ENCODE measurements at regions not wholly inside any gene's neighbourhood (a gene's known extent, or its start where the extent isn't known, plus 50 kb on each side); places are given as distances from the start of the nearest gene placed in this dataset.

DNA sequence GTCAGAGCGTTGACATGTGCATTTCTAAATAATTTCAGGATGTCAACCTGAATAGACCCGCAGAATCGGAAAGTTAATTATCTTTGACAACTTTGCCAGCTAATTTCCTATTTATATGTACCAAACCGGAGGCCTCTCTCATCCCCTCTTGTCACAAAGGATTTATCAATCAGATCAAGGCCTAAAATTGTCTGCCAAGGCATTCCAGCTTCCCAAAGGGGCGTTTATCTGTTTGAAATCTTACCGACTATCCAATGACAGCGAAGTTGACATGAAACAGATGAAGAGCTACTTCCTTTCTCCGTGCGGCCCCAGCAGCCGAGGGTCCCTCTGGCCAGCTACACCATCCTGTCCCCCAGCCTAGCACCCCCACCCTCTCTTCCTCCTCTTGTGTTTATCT lies 223.7 kb upstream of the DYNLRB2 start:
- TF ChIP-seq, protein P1, sequence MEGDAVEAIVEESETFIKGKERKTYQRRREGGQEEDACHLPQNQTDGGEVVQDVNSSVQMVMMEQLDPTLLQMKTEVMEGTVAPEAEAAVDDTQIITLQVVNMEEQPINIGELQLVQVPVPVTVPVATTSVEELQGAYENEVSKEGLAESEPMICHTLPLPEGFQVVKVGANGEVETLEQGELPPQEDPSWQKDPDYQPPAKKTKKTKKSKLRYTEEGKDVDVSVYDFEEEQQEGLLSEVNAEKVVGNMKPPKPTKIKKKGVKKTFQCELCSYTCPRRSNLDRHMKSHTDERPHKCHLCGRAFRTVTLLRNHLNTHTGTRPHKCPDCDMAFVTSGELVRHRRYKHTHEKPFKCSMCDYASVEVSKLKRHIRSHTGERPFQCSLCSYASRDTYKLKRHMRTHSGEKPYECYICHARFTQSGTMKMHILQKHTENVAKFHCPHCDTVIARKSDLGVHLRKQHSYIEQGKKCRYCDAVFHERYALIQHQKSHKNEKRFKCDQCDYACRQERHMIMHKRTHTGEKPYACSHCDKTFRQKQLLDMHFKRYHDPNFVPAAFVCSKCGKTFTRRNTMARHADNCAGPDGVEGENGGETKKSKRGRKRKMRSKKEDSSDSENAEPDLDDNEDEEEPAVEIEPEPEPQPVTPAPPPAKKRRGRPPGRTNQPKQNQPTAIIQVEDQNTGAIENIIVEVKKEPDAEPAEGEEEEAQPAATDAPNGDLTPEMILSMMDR (IDR thresholded peaks at IDR 0.05) = no peak
- no peak for TF ChIP-seq POLR2A (IDR thresholded peaks at IDR 0.05)
- Histone ChIP-seq H3K27ac (no peak overlapping the region), H3K9me3 (replicated peaks in 1 of 3) (no peaks in the 10 kb centered on the region), H3K36me3 (replicated peaks in 1 of 2) (no peaks in the 10 kb centered on the region), H3K27me3 (no peaks in the 10 kb centered on the region), H3K4me3 (no peak overlapping the region), H3K4me1 (replicated peaks in 1 of 2) (no peaks in the 10 kb centered on the region)
- no peak for DNase-seq
- intact Hi-C loops (cut with DNase I) = no loop called here
- WGBS, 4 donors = 50 to 78% (median 67%) methylated on average over 10 of the region's 10 CpGs

DNA sequence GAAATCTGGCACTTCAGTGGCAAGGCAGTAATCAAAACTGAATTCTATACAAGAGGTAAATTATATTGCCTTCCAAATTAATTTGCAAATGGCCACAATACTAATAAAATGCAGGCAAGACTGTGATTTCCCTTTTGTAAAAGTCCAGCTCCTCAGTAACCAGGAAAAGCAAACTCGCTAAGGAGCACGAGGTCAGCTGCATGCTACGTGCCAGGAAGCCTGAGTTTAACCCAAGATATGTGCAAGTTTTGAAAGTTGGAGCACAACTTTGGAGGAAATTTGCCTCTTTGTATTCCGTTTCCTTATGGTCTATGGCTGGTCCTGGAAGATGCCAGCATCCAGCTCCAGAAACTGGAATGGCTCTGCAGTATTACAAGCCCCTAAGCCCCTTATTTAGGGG lies 226.8 kb upstream of the DYNLRB2 start:
- H3K27me3 ChIP-seq = no peaks in the 10 kb centered on the region
- peak in 1 of 7 donors; percentile 15 for DNase-seq
- 30 to 65% (median 53%) methylated on average over 4 of the region's 4 CpGs for whole genome bisulfite sequencing, 4 donors

DNA sequence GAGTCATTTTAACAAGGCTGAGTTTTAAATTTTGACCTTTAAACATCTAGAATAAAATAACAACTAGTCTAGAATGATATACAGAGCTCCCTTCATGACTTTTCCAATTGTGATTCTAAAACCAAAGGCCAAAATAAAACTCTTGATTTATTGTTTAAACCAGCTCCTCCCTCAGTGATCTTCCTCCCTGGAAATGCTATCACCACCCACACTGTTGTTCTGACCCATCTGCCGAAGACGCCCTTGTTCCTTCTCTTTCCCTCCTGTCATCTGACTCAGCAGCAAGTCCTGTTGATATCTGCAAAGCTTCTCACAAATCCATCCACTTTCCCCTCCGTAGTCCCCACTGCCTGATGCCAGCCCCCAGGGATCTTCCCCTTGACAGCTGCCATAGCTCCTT lies 231.6 kb upstream of the DYNLRB2 start:
- DNase-seq = no peak
- TF ChIP-seq, protein P1 (IDR thresholded peaks at IDR 0.05) = no peak
- Histone ChIP-seq H3K27me3 (no peaks in the 10 kb centered on the region), H3K4me1 (replicated peaks in 1 of 2) (no peaks in the 10 kb centered on the region), H3K27ac (no peak overlapping the region), H3K4me3 (no peak overlapping the region), H3K9me3 (replicated peaks in 1 of 3) (no peaks in the 10 kb centered on the region), H3K36me3 (replicated peaks in 1 of 2) (no peaks in the 10 kb centered on the region)
- intact Hi-C loops (cut with DNase I) = no loop called here
- 48 to 74% (median 60%) methylated on average over 3 of the region's 3 CpGs for WGBS, 4 donors

More for the DNA sequence above, 226.8 kb upstream of the DYNLRB2 start:
- TF ChIP-seq, protein P1 (IDR thresholded peaks at IDR 0.05) = no peak
- no peak for TF ChIP-seq POLR2A (IDR thresholded peaks at IDR 0.05)
- Histone ChIP-seq H3K4me1 (replicated peaks in 1 of 2) (no peaks in the 10 kb centered on the region), H3K4me3 (no peak overlapping the region), H3K36me3 (replicated peaks in 1 of 2) (no peaks in the 10 kb centered on the region), H3K27ac (no peak overlapping the region), H3K9me3 (replicated peaks in 1 of 3) (no peaks in the 10 kb centered on the region)
- intact Hi-C loops (cut with DNase I) = no loop called here

DNA sequence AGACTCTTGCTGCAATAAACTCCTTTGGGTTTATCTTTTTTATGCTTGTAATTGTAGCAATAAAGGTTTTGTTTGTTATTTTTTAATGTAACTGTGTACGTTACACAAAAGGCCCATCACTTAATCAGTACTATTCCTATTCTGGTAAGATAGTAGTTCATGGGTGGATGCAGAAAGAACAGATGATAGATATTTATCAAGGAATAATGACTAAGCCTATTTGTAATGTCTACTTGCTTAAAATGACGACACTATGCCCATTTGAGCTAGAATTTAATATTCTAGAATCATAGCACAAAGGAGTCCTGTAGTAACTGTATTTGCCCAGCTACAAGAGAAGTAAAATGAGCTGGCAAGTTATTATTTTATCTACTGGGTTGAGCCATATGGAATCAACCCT lies 235.4 kb upstream of the DYNLRB2 start:
- no peak for TF ChIP-seq POLR2A (IDR thresholded peaks at IDR 0.05)
- TF ChIP-seq, protein P1 (IDR thresholded peaks at IDR 0.05) = no peak
- WGBS, 4 donors = 60 to 84% (median 62%) methylated on average over 2 of the region's 2 CpGs
- H3K9me3 ChIP-seq (replicated peaks in 1 of 3) = no peaks in the 10 kb centered on the region
- no peak overlapping the region for H3K4me3 ChIP-seq
- H3K27ac ChIP-seq = no peak overlapping the region
- intact Hi-C loops (cut with DNase I) = no loop called here
- no peak for DNase-seq
- no peaks in the 10 kb centered on the region for H3K27me3 ChIP-seq
- H3K4me1 ChIP-seq (replicated peaks in 1 of 2) = no peaks in the 10 kb centered on the region
- H3K36me3 ChIP-seq (replicated peaks in 1 of 2) = no peaks in the 10 kb centered on the region
